ENCODE measurements at regions not wholly inside any gene's neighbourhood (a gene's known extent, or its start where the extent isn't known, plus 50 kb on each side); places are given as distances from the start of the nearest gene placed in this dataset.
A peak's percentile ranks its signal among the peaks of the same experiment; 100 is the strongest.
"Not testable (repeated sequence)": the region's sequence is repeated elsewhere in the genome, so short reads cannot be mapped to it uniquely, and the experiment has no call there.

GRCh38 chr9:40592406-40592805 lies 536.1 kb downstream of the FOXD4L6 start:
- intact Hi-C loops (cut with DNase I) = not testable (repeated sequence)
- peak in 4 of 10 donors; percentile 8 to 68 (median 62) for DNase-seq

GRCh38 chr9:40591915-40592314 lies 536.6 kb downstream of the FOXD4L6 start:
- intact Hi-C loops (cut with DNase I) = not testable (repeated sequence)

GRCh38 chr9:40587475-40588195 lies 540.8 kb downstream of the FOXD4L6 start:
- intact Hi-C loops (cut with DNase I) = not testable (repeated sequence)
- peak in 4 of 10 donors; percentile 26 to 82 (median 70) for DNase-seq

More at GRCh38 chr9:40591915-40592314, 536.6 kb downstream of the FOXD4L6 start:
- peak in 6 of 10 donors; percentile 11 to 86 (median 42) for DNase-seq

- intact Hi-C loops (cut with DNase I) = not testable (repeated sequence)
- DNase-seq = peak in 6 of 10 donors; percentile 7 to 79 (median 49)
Observed at GRCh38 chr9:40584039-40584438, 544.4 kb downstream of the FOXD4L6 start.

GRCh38 chr9:40583230-40583629 lies 545.3 kb downstream of the FOXD4L6 start:
- DNase-seq; intact Hi-C loops (cut with DNase I): not testable (repeated sequence)

- DNase-seq = peak in 3 of 10 donors; percentile 22 to 47 (median 27)
- intact Hi-C loops (cut with DNase I) = not testable (repeated sequence)
Observed at GRCh38 chr9:40578908-40579307, 549.6 kb downstream of the FOXD4L6 start.

Measured in posterior cingulate gyrus (tissue), 11 donors.